ENCODE measurements at regions not wholly inside any gene's neighbourhood (a gene's known extent, or its start where the extent isn't known, plus 50 kb on each side); places are given as distances from the start of the nearest gene placed in this dataset.

- DNase-seq: peak; percentile 70
Observed at GRCh38 chr10:78964952-78965633, 103.7 kb upstream of the ZMIZ1 start.

GRCh38 chr10:78966182-78966787 is 102.5 kb upstream of the ZMIZ1 start:
- no peak for DNase-seq

GRCh38 chr10:78966844-78967488 is 101.8 kb upstream of the ZMIZ1 start:
- DNase-seq: no peak

GRCh38 chr10:78968300-78968942 is 100.3 kb upstream of the ZMIZ1 start:
- no peak for DNase-seq

- DNase-seq: no peak
Observed at GRCh38 chr10:78968943-78969342, 99.8 kb upstream of the ZMIZ1 start.

GRCh38 chr10:78969719-78970118 is 99.0 kb upstream of the ZMIZ1 start:
- DNase-seq: no peak

GRCh38 chr10:78970261-78970660 is 98.5 kb upstream of the ZMIZ1 start:
- DNase-seq: peak; percentile 26

GRCh38 chr10:78971094-78971682 is 97.6 kb upstream of the ZMIZ1 start:
- DNase-seq: no peak

GRCh38 chr10:78972160-78972946 is 96.4 kb upstream of the ZMIZ1 start:
- peak; percentile 33 for DNase-seq

- DNase-seq: peak; percentile 87
Observed at GRCh38 chr10:78972947-78973900, 95.5 kb upstream of the ZMIZ1 start.

GRCh38 chr10:78973901-78974616 is 94.7 kb upstream of the ZMIZ1 start:
- peak; percentile 91 for DNase-seq

- peak; percentile 45 for DNase-seq
Observed at GRCh38 chr10:78974617-78975317, 94.0 kb upstream of the ZMIZ1 start.

GRCh38 chr10:78975926-78976325 is 92.8 kb upstream of the ZMIZ1 start:
- no peak for DNase-seq

- no peak for DNase-seq
Observed at GRCh38 chr10:78976825-78977755, 91.7 kb upstream of the ZMIZ1 start.

- DNase-seq: no peak
Observed at GRCh38 chr10:78979938-78980337, 88.8 kb upstream of the ZMIZ1 start.

GRCh38 chr10:78980354-78980753 is 88.4 kb upstream of the ZMIZ1 start:
- DNase-seq: no peak

- no peak for DNase-seq
Observed at GRCh38 chr10:78980815-78981214, 88.0 kb upstream of the ZMIZ1 start.

GRCh38 chr10:78981257-78981969 is 87.4 kb upstream of the ZMIZ1 start:
- no peak for DNase-seq

Data from NCI-H526 treated with DMSO at 0.1 percent for 48 hours (cell line).